HG02623 (cell line): ENCODE measurements at regions not wholly inside any gene's neighbourhood (a gene's known extent, or its start where the extent isn't known, plus 50 kb on each side); places are given as distances from the start of the nearest gene placed in this dataset.

Experiments
- ATAC-seq: cut with Tn5 transposase; IDR thresholded peaks from one replicate; pipeline ENCODE4 v1.9.1; 2021; ENCODE audit warnings: moderate library complexity; ENCODE audit not compliant: unreplicated experiment

GRCh38 chr21:28671549-28672195 lies 321.0 kb downstream of the LTN1 start:
- ATAC-seq, result no peak

GRCh38 chr21:28669971-28670653 lies 322.6 kb downstream of the LTN1 start:
- ATAC-seq, result no peak

- ATAC-seq, result no peak
These were observed 323.4 kb downstream of the LTN1 start for GRCh38 chr21:28669321-28669720.

GRCh38 chr21:28663754-28664153 lies 328.9 kb downstream of the LTN1 start:
- ATAC-seq, result no peak

- no peak for ATAC-seq
These were observed 329.5 kb downstream of the LTN1 start for GRCh38 chr21:28663111-28663693.

GRCh38 chr21:28657566-28657965 lies 335.1 kb downstream of the LTN1 start:
- ATAC-seq, result no peak

- ATAC-seq, result no peak
These were observed 337.2 kb downstream of the LTN1 start for GRCh38 chr21:28655471-28655870.

GRCh38 chr21:28654406-28654805 lies 338.3 kb downstream of the LTN1 start:
- ATAC-seq, result no peak

- ATAC-seq, result no peak
These were observed 347.9 kb downstream of the LTN1 start for GRCh38 chr21:28644762-28645161.

GRCh38 chr21:28642891-28643290 lies 349.8 kb downstream of the LTN1 start:
- no peak for ATAC-seq

GRCh38 chr21:28641731-28642130 lies 350.9 kb downstream of the LTN1 start:
- ATAC-seq, result no peak

GRCh38 chr21:28640326-28640725 lies 352.4 kb downstream of the LTN1 start:
- no peak for ATAC-seq

GRCh38 chr21:28639737-28640136 lies 352.9 kb downstream of the LTN1 start:
- no peak for ATAC-seq

GRCh38 chr21:28636752-28637691 lies 355.7 kb downstream of the LTN1 start:
- ATAC-seq, result no peak

GRCh38 chr21:28635541-28635940 lies 357.1 kb downstream of the LTN1 start:
- no peak for ATAC-seq

GRCh38 chr21:28633839-28634555 lies 358.7 kb downstream of the LTN1 start:
- no peak for ATAC-seq

- ATAC-seq, result no peak
These were observed 359.8 kb downstream of the LTN1 start for GRCh38 chr21:28632755-28633408.

- ATAC-seq, result no peak
These were observed 365.0 kb downstream of the LTN1 start for GRCh38 chr21:28627691-28628090.

GRCh38 chr21:28627261-28627660 lies 365.4 kb downstream of the LTN1 start:
- no peak for ATAC-seq

- no peak for ATAC-seq
These were observed 368.1 kb downstream of the LTN1 start for GRCh38 chr21:28624626-28625025.
